DOHH2 (cell line): ENCODE measurements at regions not wholly inside any gene's neighbourhood (a gene's known extent, or its start where the extent isn't known, plus 50 kb on each side); places are given as distances from the start of the nearest gene placed in this dataset.
"Not testable (repeated sequence)": the region's sequence is repeated elsewhere in the genome, so short reads cannot be mapped to it uniquely, and the experiment has no call there.

Source experiments
- H3F3A ChIP-seq: fragments of 200-600 bp; sonication (generic), shearing (Covaris generic); 2 replicates; pipeline ENCODE4 v1.6.0; 2016; ENCODE audit warnings: antibody characterized with exemption, mild to moderate bottlenecking; ENCODE audit not compliant: control insufficient read depth, insufficient read depth
- H3K27ac ChIP-seq: fragments of 200-600 bp; sonication (generic); 2 replicates; pipeline ENCODE4 v1.5.1; 2014; ENCODE audit warnings: low read depth, mild to moderate bottlenecking, low read length, moderate library complexity
- H3K27me3 ChIP-seq: fragments of 200-600 bp; sonication (generic); 2 replicates; pipeline ENCODE4 v1.6.1; 2014; ENCODE audit warnings: mild to moderate bottlenecking, low read length, mixed read lengths; ENCODE audit not compliant: control insufficient read depth
- H3K36me3 ChIP-seq: fragments of 200-600 bp; sonication (generic); 2 replicates; pipeline ENCODE4 v1.6.1; 2014; ENCODE audit warnings: mild to moderate bottlenecking, low read length, moderate library complexity, mixed read lengths; ENCODE audit not compliant: control insufficient read depth
- H3K4me1 ChIP-seq: fragments of 200-600 bp; sonication (generic); 2 replicates; pipeline ENCODE4 v1.6.1; 2014; ENCODE audit warnings: mild to moderate bottlenecking, low read length, mixed read lengths; ENCODE audit not compliant: control insufficient read depth
- H3K4me2 ChIP-seq: fragments of 200-600 bp; sonication (generic); 2 replicates; pipeline ENCODE4 v1.6.0; 2014; ENCODE audit warnings: mild to moderate bottlenecking, low read length, moderate library complexity
- H3K4me3 ChIP-seq: fragments of 200-600 bp; sonication (generic); 2 replicates; pipeline ENCODE4 v1.5.1; 2014; ENCODE audit warnings: mild to moderate bottlenecking, low read length, mixed read lengths
- H3K79me2 ChIP-seq: fragments of 200-600 bp; sonication (generic); 2 replicates; pipeline ENCODE4 v1.6.1; 2014; ENCODE audit warnings: mild to moderate bottlenecking, low read length, mixed read lengths; ENCODE audit not compliant: control insufficient read depth
- H3K9me2 ChIP-seq: fragments of 200-600 bp; sonication (generic); replicated peaks from 2 replicates; pipeline ENCODE4 v1.6.1; 2014; ENCODE audit warnings: mild to moderate bottlenecking, low read length, mixed read lengths; ENCODE audit not compliant: control insufficient read depth
- H3K9me3 ChIP-seq: fragments of 200-600 bp; sonication (generic); 2 replicates; pipeline ENCODE4 v1.6.1; 2014; ENCODE audit warnings: antibody characterized with exemption, low read length, mixed read lengths; ENCODE audit not compliant: control insufficient read depth, insufficient read depth
- H4K20me1 ChIP-seq: fragments of 200-600 bp; sonication (generic); 2 replicates; pipeline ENCODE4 v1.6.0; 2014; ENCODE audit warnings: low read depth, mild to moderate bottlenecking, antibody characterized with exemption, low read length, moderate library complexity; ENCODE audit not compliant: control insufficient read depth, insufficient read depth
- CTCF ChIP-seq: fragments of 200-600 bp; sonication (generic); IDR thresholded peaks from one replicate; pipeline ENCODE4 v1.5.1; 2014; ENCODE audit warnings: antibody characterized with exemption, mild to moderate bottlenecking, low read depth, low read length; ENCODE audit not compliant: poor library complexity, severe bottlenecking
- EZH2phosphoT487 ChIP-seq: fragments of 200-600 bp; sonication (generic); IDR thresholded peaks from 2 replicates; pipeline ENCODE4 v1.6.1; 2017; ENCODE audit warnings: borderline replicate concordance, mild to moderate bottlenecking, antibody characterized with exemption, low read length, moderate library complexity, mixed read lengths

GRCh38 chr12:47343684-47344567 is 264.2 kb upstream of the AMIGO2 start:
- Histone ChIP-seq H3K4me1 (no peaks in the 10 kb centered on the region), H3K9me2 (no peaks in the 10 kb centered on the region), H3K36me3 (no peaks in the 10 kb centered on the region), H3K9me3 (no peaks in the 10 kb centered on the region), H3K27ac (no peak overlapping the region), H3K27me3 (no peaks in the 10 kb centered on the region), H3K79me2 (no peaks in the 10 kb centered on the region), H3K4me2 (no peak overlapping the region), H3K4me3 (no peak overlapping the region), H4K20me1 (no peaks in the 10 kb centered on the region), H3F3A (no peaks in the 10 kb centered on the region)
- no peak for TF ChIP-seq CTCF
- TF ChIP-seq EZH2phosphoT487, result no peak

GRCh38 chr12:47340411-47341015 is 260.8 kb upstream of the AMIGO2 start:
- TF ChIP-seq EZH2phosphoT487, result no peak
- no peak for TF ChIP-seq CTCF
- Histone ChIP-seq H3K27me3 (no peaks in the 10 kb centered on the region), H3K4me3 (no peak overlapping the region), H3K36me3 (no peaks in the 10 kb centered on the region), H4K20me1 (no peaks in the 10 kb centered on the region), H3K9me2 (no peaks in the 10 kb centered on the region), H3K4me1 (no peaks in the 10 kb centered on the region), H3K9me3 (no peaks in the 10 kb centered on the region), H3F3A (no peaks in the 10 kb centered on the region), H3K4me2 (no peak overlapping the region), H3K27ac (no peak overlapping the region), H3K79me2 (no peaks in the 10 kb centered on the region)

- Histone ChIP-seq H3K36me3 (no peaks in the 10 kb centered on the region), H3K79me2 (no peaks in the 10 kb centered on the region), H3F3A (no peaks in the 10 kb centered on the region), H3K9me2 (no peaks in the 10 kb centered on the region), H3K4me1 (no peaks in the 10 kb centered on the region), H3K27me3 (no peaks in the 10 kb centered on the region), H3K4me3 (no peak overlapping the region), H4K20me1 (no peaks in the 10 kb centered on the region), H3K27ac (no peak overlapping the region), H3K4me2 (no peak overlapping the region), H3K9me3 (no peaks in the 10 kb centered on the region)
- TF ChIP-seq CTCF, result no peak
- no peak for TF ChIP-seq EZH2phosphoT487
These were observed 257.8 kb upstream of the AMIGO2 start for GRCh38 chr12:47337581-47337980.

GRCh38 chr12:47333271-47333858 is 253.6 kb upstream of the AMIGO2 start:
- H3K4me1 ChIP-seq, H3K9me3 ChIP-seq, H3K4me2 ChIP-seq, H3K27ac ChIP-seq, H4K20me1 ChIP-seq, H3K9me2 ChIP-seq, H3K36me3 ChIP-seq, H3K27me3 ChIP-seq, H3F3A ChIP-seq, H3K4me3 ChIP-seq, H3K79me2 ChIP-seq: not testable (repeated sequence)
